ENCODE measurements at regions not wholly inside any gene's neighbourhood (a gene's known extent, or its start where the extent isn't known, plus 50 kb on each side); places are given as distances from the start of the nearest gene placed in this dataset.

- ChIA-PET POLR2A (no interaction called here), CTCF (interaction anchor here (1.3 kb wide), 1 partner anchor 17 kb away, joined by 4 read pairs; no protein-coding TSS in a partner anchor)
- no peak for TF ChIP-seq CTCF (IDR thresholded peaks at IDR 0.05; ENCODE audit: control extremely low read depth, extremely low read depth, low read depth, missing control alignments)
- no peak for DNase-seq (ENCODE audit: extremely low spot score)
These were observed 435.1 kb upstream of the MARCKS start for GRCh38 chr6:113421997-113422396.

GRCh38 chr6:113423956-113424355 is 433.2 kb upstream of the MARCKS start:
- no peak for TF ChIP-seq CTCF (IDR thresholded peaks at IDR 0.05; ENCODE audit: control extremely low read depth, extremely low read depth, low read depth, missing control alignments)
- ChIA-PET POLR2A (no interaction called here), CTCF (interaction anchor here (1.5 kb wide), 1 partner anchor 455 kb away, joined by 5 read pairs; no protein-coding TSS in a partner anchor)
- DNase-seq (ENCODE audit: extremely low spot score): no peak

- CTCF ChIA-PET: interaction anchor here (1.2 kb wide), 1 partner anchor 433 kb away, joined by 3 read pairs; no protein-coding TSS in a partner anchor
- no peak for TF ChIP-seq CTCF (IDR thresholded peaks at IDR 0.05; ENCODE audit: control extremely low read depth, extremely low read depth, low read depth, missing control alignments)
- no peak for DNase-seq (ENCODE audit: extremely low spot score)
- POLR2A ChIA-PET: interaction anchor here (0.6 kb wide), 1 partner anchor 206 kb away, joined by 6 read pairs; no protein-coding TSS in a partner anchor
These were observed 431.0 kb upstream of the MARCKS start for GRCh38 chr6:113425977-113426660.

GRCh38 chr6:113427617-113428016 is 429.5 kb upstream of the MARCKS start:
- TF ChIP-seq CTCF (IDR thresholded peaks at IDR 0.05; ENCODE audit: control extremely low read depth, extremely low read depth, low read depth, missing control alignments): no peak
- no peak for DNase-seq (ENCODE audit: extremely low spot score)
- POLR2A ChIA-PET: no interaction called here
- CTCF ChIA-PET: interaction anchor here (1.0 kb wide), 1 partner anchor 11 kb away, joined by 3 read pairs; no protein-coding TSS in a partner anchor

GRCh38 chr6:113428702-113429101 is 428.4 kb upstream of the MARCKS start:
- CTCF ChIA-PET: interaction anchor here (1.2 to 2.1 kb wide), 2 partner anchors 11 to 21 kb away, joined by 3 to 9 read pairs; no protein-coding TSS in a partner anchor
- POLR2A ChIA-PET: no interaction called here
- TF ChIP-seq CTCF (IDR thresholded peaks at IDR 0.05; ENCODE audit: control extremely low read depth, extremely low read depth, low read depth, missing control alignments): no peak
- DNase-seq (ENCODE audit: extremely low spot score): no peak

- POLR2A ChIA-PET: no interaction called here
- CTCF ChIA-PET: no interaction called here
- no peak for DNase-seq (ENCODE audit: extremely low spot score)
- no peak for TF ChIP-seq CTCF (IDR thresholded peaks at IDR 0.05; ENCODE audit: control extremely low read depth, extremely low read depth, low read depth, missing control alignments)
These were observed 424.4 kb upstream of the MARCKS start for GRCh38 chr6:113432521-113433334.

Measured in GM10248 (cell line).